Iris pigment epithelial cell (primary cell): ENCODE measurements at regions not wholly inside any gene's neighbourhood (a gene's known extent, or its start where the extent isn't known, plus 50 kb on each side); places are given as distances from the start of the nearest gene placed in this dataset.
A peak's percentile ranks its signal among the peaks of the same experiment; 100 is the strongest.

Source experiments
- DNase-seq: peaks from one replicate; pipeline ENCODE4 v3.0.0-alpha.2; 2011; ENCODE audit warnings: low read depth

GRCh38 chr13:33515146-33515545 is 229.6 kb upstream of the STARD13 start:
- DNase-seq, result no peak

GRCh38 chr13:33518452-33518851 is 232.9 kb upstream of the STARD13 start:
- no peak for DNase-seq

- peak; percentile 96 for DNase-seq
These were observed 234.3 kb upstream of the STARD13 start for GRCh38 chr13:33519561-33520467.

GRCh38 chr13:33520468-33520839 is 234.9 kb upstream of the STARD13 start:
- DNase-seq, result no peak

GRCh38 chr13:33524086-33524485 is 238.5 kb upstream of the STARD13 start:
- peak; percentile 89 for DNase-seq

- no peak for DNase-seq
These were observed 240.2 kb upstream of the STARD13 start for GRCh38 chr13:33525763-33526162.

GRCh38 chr13:33526718-33527117 is 241.2 kb upstream of the STARD13 start:
- no peak for DNase-seq

GRCh38 chr13:33528896-33529295 is 243.3 kb upstream of the STARD13 start:
- DNase-seq, result no peak

GRCh38 chr13:33531484-33531883 is 245.9 kb upstream of the STARD13 start:
- no peak for DNase-seq

GRCh38 chr13:33535061-33535460 is 249.5 kb upstream of the STARD13 start:
- DNase-seq, result no peak

- no peak for DNase-seq
These were observed 251.0 kb upstream of the STARD13 start for GRCh38 chr13:33536601-33537000.

- DNase-seq, result peak; percentile 97
These were observed 251.5 kb upstream of the STARD13 start for GRCh38 chr13:33537026-33537425.

GRCh38 chr13:33537676-33538075 is 252.1 kb upstream of the STARD13 start:
- DNase-seq, result peak; percentile 54

- no peak for DNase-seq
These were observed 255.9 kb upstream of the STARD13 start for GRCh38 chr13:33541456-33541855.

GRCh38 chr13:33541962-33542308 is 256.4 kb upstream of the STARD13 start:
- no peak for DNase-seq

GRCh38 chr13:33542309-33543088 is 256.9 kb upstream of the STARD13 start:
- DNase-seq, result peak; percentile 99

GRCh38 chr13:33543089-33543459 is 257.5 kb upstream of the STARD13 start:
- DNase-seq, result no peak

GRCh38 chr13:33543631-33544265 is 258.2 kb upstream of the STARD13 start:
- DNase-seq, result no peak

- DNase-seq, result no peak
These were observed 258.8 kb upstream of the STARD13 start for GRCh38 chr13:33544308-33544707.

- DNase-seq, result no peak
These were observed 259.9 kb upstream of the STARD13 start for GRCh38 chr13:33545492-33545891.

GRCh38 chr13:33547035-33547434 is 261.5 kb upstream of the STARD13 start:
- no peak for DNase-seq

- no peak for DNase-seq
These were observed 262.5 kb upstream of the STARD13 start for GRCh38 chr13:33548069-33548468.

- DNase-seq, result no peak
These were observed 264.7 kb upstream of the STARD13 start for GRCh38 chr13:33550276-33550675.
